ENCODE measurements at regions not wholly inside any gene's neighbourhood (a gene's known extent, or its start where the extent isn't known, plus 50 kb on each side); places are given as distances from the start of the nearest gene placed in this dataset.

- H3K4me1 Mint-ChIP-seq, result peaks cover 4 to 13% of the 10 kb centered on the region in 2 experiments
- no peak overlapping the region for H3K27ac ChIP-seq (ENCODE audit: insufficient read length, low read depth, low read length)
- H3K79me2 ChIP-seq (ENCODE audit: insufficient read depth, low read length), result no peaks in the 10 kb centered on the region; the same call in 1 of the 2 replicates
- no peak overlapping the region for H3K23ac ChIP-seq (ENCODE audit: insufficient read length, low read depth, low read length)
- peaks cover 4% of the 10 kb centered on the region for H3K27me3 Mint-ChIP-seq (ENCODE audit: low read depth)
- H3K56ac ChIP-seq (ENCODE audit: insufficient read length, low read depth, low read length), result no peak overlapping the region
- H3K4ac ChIP-seq (ENCODE audit: low read depth, low read length), result no peak overlapping the region
- WGBS (ENCODE audit: extremely low coverage, insufficient read length, low lambda C conversion rate), result no CpG with 5 or more reads among the region's 2 CpGs
- no peak overlapping the region for H4K5ac ChIP-seq (ENCODE audit: insufficient read length, low read depth, low read length)
- DNase-seq, result no peak
- no peak overlapping the region for H2AK5ac ChIP-seq (ENCODE audit: insufficient read length, low read length)
- H2BK5ac ChIP-seq (ENCODE audit: insufficient read length, low read length), result no peak overlapping the region
- H2BK120ac ChIP-seq (ENCODE audit: low read depth, low read length, poor library complexity, severe bottlenecking), result no peak overlapping the region
- peaks cover 31 to 41% of the 10 kb centered on the region in 2 experiments for H3K9me3 Mint-ChIP-seq
- H2BK15ac ChIP-seq (ENCODE audit: low read depth, low read length), result no peak overlapping the region
- H4K20me1 ChIP-seq (ENCODE audit: control insufficient read depth, insufficient read depth, insufficient read length), result no peaks in the 10 kb centered on the region
- H3K14ac ChIP-seq (ENCODE audit: insufficient read depth, low read length), result no peak overlapping the region
- H2BK12ac ChIP-seq (ENCODE audit: insufficient read length, low read depth, low read length), result no peak overlapping the region
- H3K4me2 ChIP-seq (ENCODE audit: insufficient read depth, insufficient read length, low read length), result no peak overlapping the region
- peaks cover 9% of the 10 kb centered on the region for H3K9me3 ChIP-seq (ENCODE audit: control insufficient read depth, low read depth, low read length)
- no peak overlapping the region for H4K91ac ChIP-seq (ENCODE audit: insufficient read length, low read depth, low read length)
- no peak for TF ChIP-seq CTCF (conservative IDR thresholded peaks at IDR 0.05)
- no peak overlapping the region for H2AFZ ChIP-seq (ENCODE audit: low read length)
- no peak overlapping the region for H3K18ac ChIP-seq (ENCODE audit: insufficient read length, low read depth, low read length)
- H4K8ac ChIP-seq (replicated peaks; ENCODE audit: insufficient read length, low read depth, low read length), result no peak overlapping the region
- no peaks in the 10 kb centered on the region for H3K23me2 ChIP-seq (ENCODE audit: insufficient read length, low read depth, low read length, poor library complexity, severe bottlenecking)
- no peak overlapping the region for H3K4me3 Mint-ChIP-seq
- no peaks in the 10 kb centered on the region; the same call in 1 of the 2 replicates for H3K27me3 ChIP-seq (ENCODE audit: insufficient read depth, low read length)
- H2BK20ac ChIP-seq (ENCODE audit: low read depth, low read length, poor library complexity, severe bottlenecking), result no peak overlapping the region
- no peak overlapping the region for H3T11ph ChIP-seq (ENCODE audit: low read length)
- H3K27ac Mint-ChIP-seq, result no peak overlapping the region; a peak in 1 of 7 replicates
- H3K4me1 ChIP-seq (ENCODE audit: insufficient read depth, low read length), result peaks cover 3% of the 10 kb centered on the region; the same call in 1 of the 2 replicates
- H3K36me3 Mint-ChIP-seq (ENCODE audit: insufficient read depth in 1 of 3, low read depth in 3 of 3), result peaks cover 16 to 32% (median 27%) of the 10 kb centered on the region in 3 experiments
- H3K79me1 ChIP-seq (ENCODE audit: insufficient read depth, low read depth, low read length, poor library complexity, severe bottlenecking), result no peaks in the 10 kb centered on the region
- no peak overlapping the region for H3K9ac ChIP-seq (ENCODE audit: extremely low read depth, insufficient read length, low read length)
Measured at GRCh38 chr16:50440531-50440930, 71.7 kb upstream of the BRD7 start.

Data from H9 (cell line).